ENCODE measurements at regions not wholly inside any gene's neighbourhood (a gene's known extent, or its start where the extent isn't known, plus 50 kb on each side); places are given as distances from the start of the nearest gene placed in this dataset.

DNA sequence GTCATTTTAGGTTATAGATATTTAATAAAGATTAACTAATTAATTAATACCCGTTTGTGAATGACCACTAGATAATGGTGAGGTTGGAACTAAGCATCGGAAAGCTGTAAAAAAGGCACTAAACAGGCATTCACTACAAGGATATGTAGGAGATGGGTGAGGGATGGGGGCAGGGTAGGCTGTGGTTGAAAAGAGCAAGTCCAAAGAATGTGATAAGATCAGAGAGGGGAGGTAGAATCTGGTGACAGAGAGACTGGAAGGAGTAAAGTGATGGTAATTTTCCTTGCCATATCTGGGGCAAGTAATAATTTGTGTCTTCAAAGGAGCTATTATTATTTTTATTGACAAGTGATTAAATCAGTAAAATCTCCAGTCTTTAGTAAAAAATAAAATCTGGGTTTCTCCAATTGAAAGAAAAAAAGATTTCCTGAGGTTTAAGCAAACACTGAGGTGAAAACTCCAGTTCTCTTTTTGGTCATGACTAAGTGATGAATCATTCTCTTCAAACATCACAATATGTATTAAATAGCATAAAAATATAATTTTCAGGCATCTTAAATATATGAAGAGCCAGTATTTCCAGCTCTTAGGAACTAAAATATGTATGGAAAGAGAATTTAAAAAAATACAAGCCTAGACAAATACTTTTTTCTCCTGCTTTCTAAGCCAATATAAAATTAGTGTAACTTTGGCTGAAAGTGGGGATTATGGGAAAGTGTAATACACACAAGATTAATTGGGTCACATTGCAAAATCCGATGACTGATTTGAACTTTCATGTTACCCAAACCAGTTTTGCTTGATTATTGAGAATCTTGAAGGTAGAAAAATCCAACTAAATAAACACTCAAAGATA lies 259.1 kb upstream of the RBMS1 start:
- H3K27me3 Mint-ChIP-seq (ENCODE audit: insufficient read depth, low read depth, poor library complexity), result peaks cover 2% of the 10 kb centered on the region
- peak; percentile 48 for DNase-seq (ENCODE audit: low spot score)
- no peaks in the 10 kb centered on the region for H3K27me3 ChIP-seq (ENCODE audit: insufficient read depth)
- no peak overlapping the region for H3K27ac ChIP-seq (ENCODE audit: low read depth)
- no peaks in the 10 kb centered on the region for H4K20me1 ChIP-seq (replicated peaks; ENCODE audit: insufficient read depth)
- TF ChIP-seq STAT1 (IDR thresholded peaks at IDR 0.05; ENCODE audit: unreplicated experiment), result no peak
- TF ChIP-seq CREB1 (CRISPR knock-in tag; IDR thresholded peaks at IDR 0.05; ENCODE audit: low read depth), result no peak
- TF ChIP-seq, protein P1, sequence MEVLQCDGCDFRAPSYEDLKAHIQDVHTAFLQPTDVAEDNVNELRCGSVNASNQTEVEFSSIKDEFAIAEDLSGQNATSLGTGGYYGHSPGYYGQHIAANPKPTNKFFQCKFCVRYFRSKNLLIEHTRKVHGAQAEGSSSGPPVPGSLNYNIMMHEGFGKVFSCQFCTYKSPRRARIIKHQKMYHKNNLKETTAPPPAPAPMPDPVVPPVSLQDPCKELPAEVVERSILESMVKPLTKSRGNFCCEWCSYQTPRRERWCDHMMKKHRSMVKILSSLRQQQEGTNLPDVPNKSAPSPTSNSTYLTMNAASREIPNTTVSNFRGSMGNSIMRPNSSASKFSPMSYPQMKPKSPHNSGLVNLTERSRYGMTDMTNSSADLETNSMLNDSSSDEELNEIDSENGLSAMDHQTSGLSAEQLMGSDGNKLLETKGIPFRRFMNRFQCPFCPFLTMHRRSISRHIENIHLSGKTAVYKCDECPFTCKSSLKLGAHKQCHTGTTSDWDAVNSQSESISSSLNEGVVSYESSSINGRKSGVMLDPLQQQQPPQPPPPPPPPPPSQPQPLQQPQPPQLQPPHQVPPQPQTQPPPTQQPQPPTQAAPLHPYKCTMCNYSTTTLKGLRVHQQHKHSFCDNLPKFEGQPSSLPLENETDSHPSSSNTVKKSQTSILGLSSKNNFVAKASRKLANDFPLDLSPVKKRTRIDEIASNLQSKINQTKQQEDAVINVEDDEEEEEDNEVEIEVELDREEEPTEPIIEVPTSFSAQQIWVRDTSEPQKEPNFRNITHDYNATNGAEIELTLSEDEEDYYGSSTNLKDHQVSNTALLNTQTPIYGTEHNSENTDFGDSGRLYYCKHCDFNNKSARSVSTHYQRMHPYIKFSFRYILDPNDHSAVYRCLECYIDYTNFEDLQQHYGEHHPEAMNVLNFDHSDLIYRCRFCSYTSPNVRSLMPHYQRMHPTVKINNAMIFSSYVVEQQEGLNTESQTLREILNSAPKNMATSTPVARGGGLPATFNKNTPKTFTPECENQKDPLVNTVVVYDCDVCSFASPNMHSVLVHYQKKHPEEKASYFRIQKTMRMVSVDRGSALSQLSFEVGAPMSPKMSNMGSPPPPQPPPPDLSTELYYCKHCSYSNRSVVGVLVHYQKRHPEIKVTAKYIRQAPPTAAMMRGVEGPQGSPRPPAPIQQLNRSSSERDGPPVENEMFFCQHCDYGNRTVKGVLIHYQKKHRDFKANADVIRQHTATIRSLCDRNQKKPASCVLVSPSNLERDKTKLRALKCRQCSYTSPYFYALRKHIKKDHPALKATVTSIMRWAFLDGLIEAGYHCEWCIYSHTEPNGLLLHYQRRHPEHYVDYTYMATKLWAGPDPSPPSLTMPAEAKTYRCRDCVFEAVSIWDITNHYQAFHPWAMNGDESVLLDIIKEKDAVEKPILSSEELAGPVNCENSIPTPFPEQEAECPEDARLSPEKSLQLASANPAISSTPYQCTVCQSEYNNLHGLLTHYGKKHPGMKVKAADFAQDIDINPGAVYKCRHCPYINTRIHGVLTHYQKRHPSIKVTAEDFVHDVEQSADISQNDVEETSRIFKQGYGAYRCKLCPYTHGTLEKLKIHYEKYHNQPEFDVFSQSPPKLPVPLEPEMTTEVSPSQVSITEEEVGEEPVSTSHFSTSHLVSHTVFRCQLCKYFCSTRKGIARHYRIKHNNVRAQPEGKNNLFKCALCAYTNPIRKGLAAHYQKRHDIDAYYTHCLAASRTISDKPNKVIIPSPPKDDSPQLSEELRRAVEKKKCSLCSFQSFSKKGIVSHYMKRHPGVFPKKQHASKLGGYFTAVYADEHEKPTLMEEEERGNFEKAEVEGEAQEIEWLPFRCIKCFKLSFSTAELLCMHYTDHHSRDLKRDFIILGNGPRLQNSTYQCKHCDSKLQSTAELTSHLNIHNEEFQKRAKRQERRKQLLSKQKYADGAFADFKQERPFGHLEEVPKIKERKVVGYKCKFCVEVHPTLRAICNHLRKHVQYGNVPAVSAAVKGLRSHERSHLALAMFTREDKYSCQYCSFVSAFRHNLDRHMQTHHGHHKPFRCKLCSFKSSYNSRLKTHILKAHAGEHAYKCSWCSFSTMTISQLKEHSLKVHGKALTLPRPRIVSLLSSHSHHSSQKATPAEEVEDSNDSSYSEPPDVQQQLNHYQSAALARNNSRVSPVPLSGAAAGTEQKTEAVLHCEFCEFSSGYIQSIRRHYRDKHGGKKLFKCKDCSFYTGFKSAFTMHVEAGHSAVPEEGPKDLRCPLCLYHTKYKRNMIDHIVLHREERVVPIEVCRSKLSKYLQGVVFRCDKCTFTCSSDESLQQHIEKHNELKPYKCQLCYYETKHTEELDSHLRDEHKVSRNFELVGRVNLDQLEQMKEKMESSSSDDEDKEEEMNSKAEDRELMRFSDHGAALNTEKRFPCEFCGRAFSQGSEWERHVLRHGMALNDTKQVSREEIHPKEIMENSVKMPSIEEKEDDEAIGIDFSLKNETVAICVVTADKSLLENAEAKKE (CRISPR knock-in tag; IDR thresholded peaks at IDR 0.05), result no peak
- TF ChIP-seq ZNF114 (CRISPR knock-in tag; IDR thresholded peaks at IDR 0.05), result no peak
- TF ChIP-seq, protein P2, sequence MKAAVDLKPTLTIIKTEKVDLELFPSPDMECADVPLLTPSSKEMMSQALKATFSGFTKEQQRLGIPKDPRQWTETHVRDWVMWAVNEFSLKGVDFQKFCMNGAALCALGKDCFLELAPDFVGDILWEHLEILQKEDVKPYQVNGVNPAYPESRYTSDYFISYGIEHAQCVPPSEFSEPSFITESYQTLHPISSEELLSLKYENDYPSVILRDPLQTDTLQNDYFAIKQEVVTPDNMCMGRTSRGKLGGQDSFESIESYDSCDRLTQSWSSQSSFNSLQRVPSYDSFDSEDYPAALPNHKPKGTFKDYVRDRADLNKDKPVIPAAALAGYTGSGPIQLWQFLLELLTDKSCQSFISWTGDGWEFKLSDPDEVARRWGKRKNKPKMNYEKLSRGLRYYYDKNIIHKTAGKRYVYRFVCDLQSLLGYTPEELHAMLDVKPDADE (IDR thresholded peaks at IDR 0.05), result no peak
- no peak for TF ChIP-seq NANOG (IDR thresholded peaks at IDR 0.05; ENCODE audit: borderline replicate concordance)
- TF ChIP-seq, protein P3, sequence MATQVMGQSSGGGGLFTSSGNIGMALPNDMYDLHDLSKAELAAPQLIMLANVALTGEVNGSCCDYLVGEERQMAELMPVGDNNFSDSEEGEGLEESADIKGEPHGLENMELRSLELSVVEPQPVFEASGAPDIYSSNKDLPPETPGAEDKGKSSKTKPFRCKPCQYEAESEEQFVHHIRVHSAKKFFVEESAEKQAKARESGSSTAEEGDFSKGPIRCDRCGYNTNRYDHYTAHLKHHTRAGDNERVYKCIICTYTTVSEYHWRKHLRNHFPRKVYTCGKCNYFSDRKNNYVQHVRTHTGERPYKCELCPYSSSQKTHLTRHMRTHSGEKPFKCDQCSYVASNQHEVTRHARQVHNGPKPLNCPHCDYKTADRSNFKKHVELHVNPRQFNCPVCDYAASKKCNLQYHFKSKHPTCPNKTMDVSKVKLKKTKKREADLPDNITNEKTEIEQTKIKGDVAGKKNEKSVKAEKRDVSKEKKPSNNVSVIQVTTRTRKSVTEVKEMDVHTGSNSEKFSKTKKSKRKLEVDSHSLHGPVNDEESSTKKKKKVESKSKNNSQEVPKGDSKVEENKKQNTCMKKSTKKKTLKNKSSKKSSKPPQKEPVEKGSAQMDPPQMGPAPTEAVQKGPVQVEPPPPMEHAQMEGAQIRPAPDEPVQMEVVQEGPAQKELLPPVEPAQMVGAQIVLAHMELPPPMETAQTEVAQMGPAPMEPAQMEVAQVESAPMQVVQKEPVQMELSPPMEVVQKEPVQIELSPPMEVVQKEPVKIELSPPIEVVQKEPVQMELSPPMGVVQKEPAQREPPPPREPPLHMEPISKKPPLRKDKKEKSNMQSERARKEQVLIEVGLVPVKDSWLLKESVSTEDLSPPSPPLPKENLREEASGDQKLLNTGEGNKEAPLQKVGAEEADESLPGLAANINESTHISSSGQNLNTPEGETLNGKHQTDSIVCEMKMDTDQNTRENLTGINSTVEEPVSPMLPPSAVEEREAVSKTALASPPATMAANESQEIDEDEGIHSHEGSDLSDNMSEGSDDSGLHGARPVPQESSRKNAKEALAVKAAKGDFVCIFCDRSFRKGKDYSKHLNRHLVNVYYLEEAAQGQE (IDR thresholded peaks at IDR 0.05; ENCODE audit: unreplicated experiment), result no peak
- no peak for TF ChIP-seq ZNF331 (CRISPR knock-in tag; IDR thresholded peaks at IDR 0.05; ENCODE audit: low read depth)
- no peak for TF ChIP-seq POLR2AphosphoS5 (IDR thresholded peaks at IDR 0.05; ENCODE audit: low read depth)
- TF ChIP-seq JUNB (IDR thresholded peaks at IDR 0.05; ENCODE audit: unreplicated experiment), result no peak
- TF ChIP-seq EZH2 (IDR thresholded peaks at IDR 0.05; ENCODE audit: low read depth, unreplicated experiment), result no peak
- H3K79me2 ChIP-seq (replicated peaks; ENCODE audit: insufficient read depth), result no peaks in the 10 kb centered on the region
- no peak overlapping the region for H3K4me2 ChIP-seq
- no peaks in the 10 kb centered on the region; the same call in 1 of the 2 replicates for H3K36me3 ChIP-seq (ENCODE audit: insufficient read depth)
- no peak overlapping the region for H3K4me3 Mint-ChIP-seq
- H3K27ac Mint-ChIP-seq, result peak overlapping the region; percentile 47; the same call in 1 of the 2 replicates
- H3K36me3 Mint-ChIP-seq (ENCODE audit: low read depth), result peaks cover 4% of the 10 kb centered on the region; the same call in 2 of the 3 replicates
- no peak overlapping the region for H3K4me3 ChIP-seq
- ATAC-seq, result peak; percentile 93
- peaks cover 9% of the 10 kb centered on the region; the same call in 2 of the 3 replicates for H3K4me1 Mint-ChIP-seq
- H3F3A ChIP-seq (replicated peaks; ENCODE audit: low read depth), result no peaks in the 10 kb centered on the region
- H2AFZ ChIP-seq, result no peak overlapping the region
- H3K9me2 ChIP-seq (ENCODE audit: insufficient read depth), result peaks cover 5% of the 10 kb centered on the region; the same call in 1 of the 2 replicates
- H3K4me1 ChIP-seq (ENCODE audit: insufficient read depth), result peaks cover 7% of the 10 kb centered on the region
- H3K9me3 Mint-ChIP-seq, result peaks cover 12% of the 10 kb centered on the region; the same call in 2 of the 3 replicates
